ENCODE measurements at regions not wholly inside any gene's neighbourhood (a gene's known extent, or its start where the extent isn't known, plus 50 kb on each side); places are given as distances from the start of the nearest gene placed in this dataset.

DNA sequence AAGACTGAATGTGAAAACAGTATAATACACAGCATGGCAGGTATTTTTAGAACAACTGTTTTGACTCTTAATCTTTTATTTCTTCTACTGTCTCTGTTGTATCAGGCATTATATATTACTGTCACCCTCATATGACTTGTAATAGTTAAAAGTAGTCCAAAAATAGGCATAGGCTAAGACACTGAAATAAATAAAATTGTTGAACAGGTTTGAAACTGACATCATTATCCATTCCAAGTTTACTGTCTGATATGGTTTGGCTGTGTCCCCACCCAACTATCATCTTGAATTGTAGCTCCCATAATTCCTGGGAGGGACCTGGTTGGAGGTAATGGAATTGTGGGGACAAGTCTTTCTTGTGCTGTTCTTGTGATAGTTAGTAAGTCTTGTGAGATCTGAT is 91.4 kb upstream of the CDH19 start:
- intact Hi-C loops (cut with micrococcal nuclease): no loop called here
- ChIA-PET POLR2A (ENCODE audit: partially characterized antibody) (no interaction called here), CTCF (ENCODE audit: partially characterized antibody) (no interaction called here)
- Histone ChIP-seq H3K9me3 (ENCODE audit: control insufficient read depth in 1 of 2, low read length in 2 of 2) (no peaks in the 10 kb centered on the region), H3K27ac (ENCODE audit: low read depth, low read length) (no peak overlapping the region), H3K27me3 (ENCODE audit: insufficient read depth, low read length) (no peaks in the 10 kb centered on the region), H3K36me3 (ENCODE audit: insufficient read depth, low read length) (no peaks in the 10 kb centered on the region), H3K4me3 (ENCODE audit: low read length in 2 of 2) (no peak overlapping the region), H3K4me1 (ENCODE audit: insufficient read depth, low read length) (no peaks in the 10 kb centered on the region)
- Mint-ChIP-seq H3K27me3 (no peaks in the 10 kb centered on the region), H3K9me3 (peaks cover 0 to 14% (median 3%) of the 10 kb centered on the region in 8 donors), H3K27ac (no peak overlapping the region), H3K4me3 (no peak overlapping the region), H3K36me3 (no peaks in the 10 kb centered on the region), H3K4me1 (no peaks in the 10 kb centered on the region)
- no peak for DNase-seq

DNA sequence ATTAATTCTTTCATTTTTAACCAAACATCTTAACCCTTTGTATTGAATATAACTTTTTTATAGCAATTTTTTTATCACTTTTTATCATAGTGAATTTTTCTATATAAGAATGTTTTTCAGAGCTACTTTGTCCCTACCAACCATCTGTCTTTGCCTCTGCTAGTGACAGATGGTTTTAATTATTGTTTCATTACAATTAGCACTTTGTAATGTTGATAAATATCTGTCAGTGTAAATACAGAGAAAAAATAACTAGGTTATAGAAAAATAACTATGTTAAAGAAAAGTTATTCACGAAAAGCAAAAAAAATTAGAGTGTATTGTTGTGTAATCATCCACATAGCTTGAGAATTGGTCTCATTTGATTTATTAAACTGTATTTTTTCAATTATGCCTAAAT is 91.0 kb upstream of the CDH19 start:
- Histone ChIP-seq H3K36me3 (ENCODE audit: insufficient read depth, low read length) (no peaks in the 10 kb centered on the region), H3K27me3 (ENCODE audit: insufficient read depth, low read length) (no peaks in the 10 kb centered on the region), H3K9me3 (ENCODE audit: control insufficient read depth in 1 of 2, low read length in 2 of 2) (no peaks in the 10 kb centered on the region), H3K27ac (ENCODE audit: low read depth, low read length) (no peak overlapping the region), H3K4me1 (ENCODE audit: insufficient read depth, low read length) (no peaks in the 10 kb centered on the region), H3K4me3 (ENCODE audit: low read length in 2 of 2) (no peak overlapping the region)
- Mint-ChIP-seq H3K9me3 (peaks cover 0 to 14% (median 3%) of the 10 kb centered on the region in 8 donors), H3K27me3 (no peaks in the 10 kb centered on the region), H3K4me1 (no peaks in the 10 kb centered on the region), H3K27ac (no peak overlapping the region), H3K36me3 (no peaks in the 10 kb centered on the region), H3K4me3 (no peak overlapping the region)
- intact Hi-C loops (cut with micrococcal nuclease): no loop called here
- ChIA-PET POLR2A (ENCODE audit: partially characterized antibody) (no interaction called here), CTCF (ENCODE audit: partially characterized antibody) (interaction anchor here (0.8 kb wide), 1 partner anchor 16 kb away, joined by 4 read pairs; no protein-coding TSS in a partner anchor)
- no peak for DNase-seq

DNA sequence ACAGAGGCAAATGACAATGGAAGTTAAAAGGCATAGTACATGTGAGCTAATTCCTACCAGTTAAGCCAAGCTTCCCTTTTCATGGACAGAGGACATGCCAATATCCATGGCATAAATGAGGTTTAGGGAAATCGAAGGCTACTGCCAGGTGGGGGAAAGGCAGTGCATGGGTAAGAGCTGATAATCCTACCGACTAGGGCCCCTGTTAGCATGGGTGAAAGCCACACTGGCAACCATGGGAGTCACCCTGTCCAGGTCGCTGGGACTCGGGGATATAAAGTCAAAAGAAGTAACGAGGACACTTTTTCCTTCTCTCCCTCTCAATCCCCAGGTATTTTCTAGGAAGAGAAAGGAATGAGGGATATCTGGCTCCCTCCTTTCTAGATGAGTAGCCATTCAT is 83.7 kb upstream of the CDH19 start:
- H3K36me3 Mint-ChIP-seq: no peaks in the 10 kb centered on the region
- Histone ChIP-seq H3K4me1 (ENCODE audit: insufficient read depth, low read length) (no peaks in the 10 kb centered on the region), H3K9me3 (ENCODE audit: control insufficient read depth in 1 of 2, low read length in 2 of 2) (no peaks in the 10 kb centered on the region), H3K27ac (ENCODE audit: low read depth, low read length) (no peak overlapping the region), H3K4me3 (ENCODE audit: low read length in 2 of 2) (no peak overlapping the region), H3K36me3 (ENCODE audit: insufficient read depth, low read length) (no peaks in the 10 kb centered on the region), H3K27me3 (ENCODE audit: insufficient read depth, low read length) (no peaks in the 10 kb centered on the region)
- H3K4me1 Mint-ChIP-seq: no peaks in the 10 kb centered on the region
- no peak for DNase-seq
- no peaks in the 10 kb centered on the region for H3K27me3 Mint-ChIP-seq
- H3K4me3 Mint-ChIP-seq: no peak overlapping the region
- ChIA-PET CTCF (ENCODE audit: partially characterized antibody) (no interaction called here), POLR2A (ENCODE audit: partially characterized antibody) (no interaction called here)
- peaks cover 0 to 16% (median 6%) of the 10 kb centered on the region in 8 donors for H3K9me3 Mint-ChIP-seq
- H3K27ac Mint-ChIP-seq: no peak overlapping the region
- intact Hi-C loops (cut with micrococcal nuclease): no loop called here

DNA sequence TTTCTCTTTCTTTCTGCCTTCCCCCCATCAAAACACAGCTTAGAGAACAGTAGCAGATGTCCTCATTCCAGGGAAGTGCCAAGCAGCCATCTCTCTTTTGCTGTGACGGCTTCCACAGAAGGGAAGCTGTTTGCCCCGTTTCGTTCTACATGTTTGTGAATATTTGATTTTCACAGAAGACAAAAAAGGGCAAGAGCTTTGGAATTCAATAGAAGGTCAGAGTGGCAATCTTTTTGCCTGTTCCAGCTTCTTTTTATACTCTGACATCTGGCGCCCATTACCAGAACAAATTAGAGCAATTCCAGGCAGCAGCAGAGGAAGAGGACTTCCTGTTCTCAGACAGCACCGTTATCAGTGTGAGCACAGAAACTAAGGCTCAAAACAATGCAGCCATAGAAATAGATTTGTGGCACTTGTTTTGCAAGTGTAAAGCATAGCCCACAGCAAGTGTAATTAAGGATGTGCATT is 79.0 kb upstream of the CDH19 start:
- Mint-ChIP-seq H3K4me1 (peaks cover 0 to 1% (median 0%) of the 10 kb centered on the region in 4 donors), H3K4me3 (no peak overlapping the region), H3K36me3 (no peaks in the 10 kb centered on the region), H3K9me3 (peaks cover 0 to 18% (median 11%) of the 10 kb centered on the region in 8 donors), H3K27me3 (no peaks in the 10 kb centered on the region), H3K27ac (peak overlapping the region in 1 of 7 donors; percentile 24)
- ChIA-PET POLR2A (ENCODE audit: partially characterized antibody) (no interaction called here), CTCF (ENCODE audit: partially characterized antibody) (no interaction called here)
- H3K9me3 ChIP-seq (ENCODE audit: control insufficient read depth in 1 of 2, low read length in 2 of 2): no peaks in the 10 kb centered on the region
- H3K27ac ChIP-seq (ENCODE audit: low read depth, low read length): no peak overlapping the region
- no peaks in the 10 kb centered on the region for H3K36me3 ChIP-seq (ENCODE audit: insufficient read depth, low read length)
- intact Hi-C loops (cut with micrococcal nuclease): no loop called here
- no peaks in the 10 kb centered on the region for H3K27me3 ChIP-seq (ENCODE audit: insufficient read depth, low read length)
- no peak overlapping the region for H3K4me3 ChIP-seq (ENCODE audit: low read length in 2 of 2)
- no peaks in the 10 kb centered on the region for H3K4me1 ChIP-seq (ENCODE audit: insufficient read depth, low read length)
- DNase-seq: no peak

DNA sequence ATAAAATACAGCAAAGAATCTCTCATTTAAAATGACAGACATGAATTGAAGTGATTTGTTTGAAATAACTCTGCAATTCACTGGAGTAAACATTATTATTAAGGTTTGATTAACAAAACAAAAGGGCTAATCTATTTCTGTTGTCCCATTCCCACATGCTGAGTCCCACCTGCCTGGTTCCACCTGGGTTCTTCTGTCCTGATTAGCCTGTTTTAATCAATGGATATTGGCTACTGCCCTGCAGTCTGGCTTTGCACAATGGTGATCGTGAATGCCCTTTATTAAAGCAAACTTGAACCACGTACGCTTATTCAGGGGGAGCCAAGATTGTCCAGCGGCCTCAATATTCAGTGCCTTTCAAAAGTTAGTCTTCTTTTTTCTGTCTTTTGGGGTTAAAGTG is 72.8 kb upstream of the CDH19 start:
- intact Hi-C loops (cut with micrococcal nuclease): no loop called here
- Histone ChIP-seq H3K4me1 (ENCODE audit: insufficient read depth, low read length) (no peaks in the 10 kb centered on the region), H3K4me3 (ENCODE audit: low read length in 2 of 2) (no peak overlapping the region), H3K27me3 (ENCODE audit: insufficient read depth, low read length) (no peaks in the 10 kb centered on the region), H3K9me3 (ENCODE audit: control insufficient read depth in 1 of 2, low read length in 2 of 2) (no peaks in the 10 kb centered on the region), H3K27ac (ENCODE audit: low read depth, low read length) (no peak overlapping the region), H3K36me3 (ENCODE audit: insufficient read depth, low read length) (no peaks in the 10 kb centered on the region)
- Mint-ChIP-seq H3K4me1 (peaks cover 0 to 1% (median 0%) of the 10 kb centered on the region in 4 donors), H3K4me3 (no peak overlapping the region), H3K36me3 (no peaks in the 10 kb centered on the region), H3K27ac (no peak overlapping the region), H3K27me3 (no peaks in the 10 kb centered on the region), H3K9me3 (peaks cover 0 to 12% (median 6%) of the 10 kb centered on the region in 8 donors)
- POLR2A ChIA-PET (ENCODE audit: partially characterized antibody): no interaction called here
- CTCF ChIA-PET (ENCODE audit: partially characterized antibody): no interaction called here
- DNase-seq: no peak

DNA sequence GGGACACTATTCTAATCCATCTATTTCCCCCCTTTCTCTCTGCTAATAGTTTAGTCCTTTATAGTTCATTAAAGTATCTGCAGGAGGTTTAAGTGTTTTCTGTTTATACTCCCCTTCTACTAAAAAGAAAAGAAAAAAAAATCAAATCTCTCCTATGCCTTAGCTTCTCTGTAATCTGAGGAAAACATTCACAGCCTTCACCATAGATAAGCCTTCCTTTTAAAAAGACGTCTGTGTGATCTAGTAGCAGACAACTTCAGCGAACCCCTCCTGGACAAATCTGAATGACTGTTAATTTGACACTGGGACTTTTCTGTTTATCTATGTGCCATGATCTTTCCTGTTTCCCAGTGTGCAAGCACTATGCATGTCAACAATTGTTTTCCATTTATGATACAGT is 70.4 kb upstream of the CDH19 start:
- no peaks in the 10 kb centered on the region for H3K36me3 Mint-ChIP-seq
- Histone ChIP-seq H3K36me3 (ENCODE audit: insufficient read depth, low read length) (no peaks in the 10 kb centered on the region), H3K9me3 (ENCODE audit: control insufficient read depth in 1 of 2, low read length in 2 of 2) (no peaks in the 10 kb centered on the region), H3K27me3 (ENCODE audit: insufficient read depth, low read length) (no peaks in the 10 kb centered on the region), H3K4me1 (ENCODE audit: insufficient read depth, low read length) (no peaks in the 10 kb centered on the region), H3K4me3 (ENCODE audit: low read length in 2 of 2) (no peak overlapping the region), H3K27ac (ENCODE audit: low read depth, low read length) (no peak overlapping the region)
- ChIA-PET CTCF (ENCODE audit: partially characterized antibody) (no interaction called here), POLR2A (ENCODE audit: partially characterized antibody) (no interaction called here)
- no peaks in the 10 kb centered on the region for H3K27me3 Mint-ChIP-seq
- no peak overlapping the region for H3K27ac Mint-ChIP-seq
- H3K4me1 Mint-ChIP-seq: no peaks in the 10 kb centered on the region
- intact Hi-C loops (cut with micrococcal nuclease): no loop called here
- peaks cover 0 to 10% (median 7%) of the 10 kb centered on the region in 8 donors for H3K9me3 Mint-ChIP-seq
- H3K4me3 Mint-ChIP-seq: no peak overlapping the region
- DNase-seq: no peak

DNA sequence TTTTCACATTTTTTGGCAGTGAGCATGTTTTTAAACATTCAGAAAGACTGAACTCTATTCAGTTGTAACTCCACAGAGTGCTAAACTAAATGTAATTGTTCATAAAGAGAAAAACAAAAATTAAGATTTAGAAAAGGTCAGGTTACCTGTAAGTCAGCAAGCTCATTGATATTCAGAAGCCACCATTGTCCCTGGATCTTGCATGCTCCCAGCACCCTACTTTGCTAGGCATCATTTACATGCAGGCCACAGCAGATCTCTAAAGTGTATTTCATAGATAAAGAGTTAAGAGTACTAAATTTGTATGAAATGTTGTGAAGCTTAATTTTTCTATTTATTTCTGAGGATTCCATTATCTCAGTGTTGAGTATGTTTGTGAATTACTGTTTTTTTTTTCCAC is 64.8 kb upstream of the CDH19 start:
- H3K27ac ChIP-seq (ENCODE audit: low read depth, low read length): no peak overlapping the region
- H3K4me1 Mint-ChIP-seq: no peaks in the 10 kb centered on the region
- H3K27me3 ChIP-seq (ENCODE audit: insufficient read depth, low read length): no peaks in the 10 kb centered on the region
- H3K27me3 Mint-ChIP-seq: no peaks in the 10 kb centered on the region
- CTCF ChIA-PET (ENCODE audit: partially characterized antibody): no interaction called here
- H3K4me3 ChIP-seq (ENCODE audit: low read length in 2 of 2): no peak overlapping the region
- no peak overlapping the region for H3K27ac Mint-ChIP-seq
- no peak for DNase-seq
- no peak overlapping the region for H3K4me3 Mint-ChIP-seq
- no peaks in the 10 kb centered on the region for H3K9me3 ChIP-seq (ENCODE audit: control insufficient read depth in 1 of 2, low read length in 2 of 2)
- H3K4me1 ChIP-seq (ENCODE audit: insufficient read depth, low read length): no peaks in the 10 kb centered on the region
- H3K9me3 Mint-ChIP-seq: peaks cover 0 to 8% (median 2%) of the 10 kb centered on the region in 8 donors
- no peaks in the 10 kb centered on the region for H3K36me3 Mint-ChIP-seq
- POLR2A ChIA-PET (ENCODE audit: partially characterized antibody): no interaction called here
- intact Hi-C loops (cut with micrococcal nuclease): no loop called here
- H3K36me3 ChIP-seq (ENCODE audit: insufficient read depth, low read length): no peaks in the 10 kb centered on the region

DNA sequence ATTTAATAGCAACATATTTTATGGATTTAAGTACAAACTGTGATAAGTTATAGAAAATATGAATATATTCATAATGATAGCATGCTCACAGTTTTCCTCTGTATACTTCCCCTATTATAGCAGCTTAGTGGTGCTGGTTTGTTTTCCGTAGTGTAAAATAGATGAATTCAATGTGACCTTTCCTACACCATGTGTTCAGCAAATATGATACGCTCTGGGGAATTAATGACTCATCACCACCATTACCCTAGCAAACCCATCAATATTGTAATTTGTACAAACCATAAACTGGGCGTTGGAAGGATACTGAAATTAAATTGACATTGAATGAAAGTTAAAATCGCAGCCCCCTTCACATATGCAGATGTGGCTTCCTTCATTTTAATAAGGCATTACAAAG is 58.7 kb upstream of the CDH19 start:
- Mint-ChIP-seq H3K9me3 (peaks cover 0 to 13% (median 3%) of the 10 kb centered on the region in 8 donors), H3K36me3 (no peaks in the 10 kb centered on the region), H3K4me3 (no peak overlapping the region), H3K27ac (no peak overlapping the region), H3K4me1 (no peaks in the 10 kb centered on the region), H3K27me3 (no peaks in the 10 kb centered on the region)
- ChIA-PET POLR2A (ENCODE audit: partially characterized antibody) (no interaction called here), CTCF (ENCODE audit: partially characterized antibody) (no interaction called here)
- Histone ChIP-seq H3K4me3 (ENCODE audit: low read length in 2 of 2) (no peak overlapping the region), H3K36me3 (ENCODE audit: insufficient read depth, low read length) (no peaks in the 10 kb centered on the region), H3K27me3 (ENCODE audit: insufficient read depth, low read length) (no peaks in the 10 kb centered on the region), H3K9me3 (ENCODE audit: control insufficient read depth in 1 of 2, low read length in 2 of 2) (no peaks in the 10 kb centered on the region), H3K27ac (ENCODE audit: low read depth, low read length) (no peak overlapping the region), H3K4me1 (ENCODE audit: insufficient read depth, low read length) (no peaks in the 10 kb centered on the region)
- intact Hi-C loops (cut with micrococcal nuclease): no loop called here
- no peak for DNase-seq
